Cardiac fibroblast (primary cell): ENCODE measurements at regions not wholly inside any gene's neighbourhood (a gene's known extent, or its start where the extent isn't known, plus 50 kb on each side); places are given as distances from the start of the nearest gene placed in this dataset.

Experiments used
- DNase-seq, 2 donors: peaks; one replicate each; pipeline versions ENCODE4 v3.0.0 to v3.0.0-alpha.2; 2010; ENCODE audit warnings: low read depth in 2 of 2
- H3K4me3 ChIP-seq, 2 donors: replicated peaks in 1 of 2; 1 replicate in 1 of 2; 2 replicates in 1 of 2; pipeline ENCODE4 v1.5.1; 2011; ENCODE audit warnings: low read depth in 2 of 2, low read length in 2 of 2, mild to moderate bottlenecking in 2 of 2, moderate library complexity in 1 of 2
- TF ChIP-seq, protein P1 (sequence below): IDR thresholded peaks from one replicate; pipeline ENCODE4 v1.5.1; 2011; ENCODE audit warnings: low read depth, mild to moderate bottlenecking, low read length, inconsistent platforms

DNA sequence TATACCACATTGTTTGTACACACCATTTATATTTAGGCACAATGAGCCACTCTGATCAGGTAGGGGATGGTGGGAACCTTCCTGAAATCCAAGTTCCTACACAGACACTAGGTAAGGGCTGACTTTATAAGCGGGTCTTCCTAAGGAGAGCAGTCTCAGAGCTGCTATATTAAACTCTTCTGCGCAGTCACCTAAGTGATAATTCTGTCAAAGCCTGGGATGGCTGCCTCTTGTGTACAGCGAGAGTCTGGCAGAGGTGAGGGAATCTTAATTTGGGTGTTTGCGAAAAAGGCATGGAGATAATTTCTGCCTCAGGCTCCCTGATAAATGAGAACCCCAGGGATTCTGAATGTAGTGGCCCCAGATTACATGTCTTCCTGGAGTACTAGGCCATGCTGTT is 113.1 kb downstream of the EDEM1 start:
- TF ChIP-seq, protein P1, sequence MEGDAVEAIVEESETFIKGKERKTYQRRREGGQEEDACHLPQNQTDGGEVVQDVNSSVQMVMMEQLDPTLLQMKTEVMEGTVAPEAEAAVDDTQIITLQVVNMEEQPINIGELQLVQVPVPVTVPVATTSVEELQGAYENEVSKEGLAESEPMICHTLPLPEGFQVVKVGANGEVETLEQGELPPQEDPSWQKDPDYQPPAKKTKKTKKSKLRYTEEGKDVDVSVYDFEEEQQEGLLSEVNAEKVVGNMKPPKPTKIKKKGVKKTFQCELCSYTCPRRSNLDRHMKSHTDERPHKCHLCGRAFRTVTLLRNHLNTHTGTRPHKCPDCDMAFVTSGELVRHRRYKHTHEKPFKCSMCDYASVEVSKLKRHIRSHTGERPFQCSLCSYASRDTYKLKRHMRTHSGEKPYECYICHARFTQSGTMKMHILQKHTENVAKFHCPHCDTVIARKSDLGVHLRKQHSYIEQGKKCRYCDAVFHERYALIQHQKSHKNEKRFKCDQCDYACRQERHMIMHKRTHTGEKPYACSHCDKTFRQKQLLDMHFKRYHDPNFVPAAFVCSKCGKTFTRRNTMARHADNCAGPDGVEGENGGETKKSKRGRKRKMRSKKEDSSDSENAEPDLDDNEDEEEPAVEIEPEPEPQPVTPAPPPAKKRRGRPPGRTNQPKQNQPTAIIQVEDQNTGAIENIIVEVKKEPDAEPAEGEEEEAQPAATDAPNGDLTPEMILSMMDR, result no peak
- no peak for DNase-seq
- H3K4me3 ChIP-seq, result no peak overlapping the region

DNA sequence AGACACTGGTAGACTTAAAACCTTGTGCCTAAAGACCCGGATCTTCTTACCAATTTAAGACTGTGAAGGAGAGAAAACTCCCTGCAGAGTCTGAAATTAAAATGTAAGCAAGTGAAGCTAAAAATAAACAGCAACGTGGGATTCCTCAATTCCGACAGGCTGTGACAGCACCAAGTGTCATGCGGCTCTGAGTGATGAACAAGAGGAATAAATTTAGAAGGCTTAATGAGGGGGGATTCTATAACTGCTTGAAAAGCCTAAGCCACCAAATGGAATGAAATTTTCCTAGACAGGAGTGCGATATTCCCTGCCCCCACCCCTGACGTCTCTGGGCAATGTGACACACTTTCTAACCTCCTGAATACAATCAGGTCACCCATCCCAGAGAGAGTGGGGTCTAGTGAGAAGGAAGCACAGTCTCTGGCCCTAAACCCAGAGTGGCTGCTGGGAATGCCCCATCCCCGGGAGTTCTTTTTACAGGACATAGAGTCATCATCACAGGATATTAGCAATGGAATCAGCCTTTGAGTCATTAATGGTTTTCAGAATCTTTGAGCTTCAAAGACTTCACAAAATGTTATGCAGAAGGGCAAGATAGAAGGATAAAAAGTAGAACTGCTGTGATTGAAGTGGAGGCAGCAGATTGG is 114.3 kb downstream of the EDEM1 start:
- DNase-seq, result peak in 1 of 2 donors; percentile 7
- H3K4me3 ChIP-seq, result no peak overlapping the region
- TF ChIP-seq, protein P1, result no peak

DNA sequence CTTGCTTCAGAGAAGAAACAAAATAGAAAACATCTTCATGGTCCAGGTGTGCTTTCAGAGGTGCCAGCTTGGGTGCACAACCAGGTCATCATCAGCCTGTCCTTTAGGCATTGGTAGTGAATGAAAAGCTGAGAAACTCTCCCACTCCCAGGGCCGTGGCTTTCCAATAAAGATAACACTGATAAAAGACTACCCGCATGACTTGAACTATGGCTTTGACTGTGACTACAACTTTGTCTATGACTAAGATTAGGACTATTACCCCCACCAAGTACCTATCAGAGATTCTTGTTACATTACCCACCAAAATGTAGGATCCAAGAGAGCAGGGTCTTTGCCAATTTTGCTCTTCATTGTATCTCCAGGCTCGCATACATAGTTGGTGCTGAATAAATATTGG is 115.2 kb downstream of the EDEM1 start:
- TF ChIP-seq, protein P1, result no peak
- no peak overlapping the region for H3K4me3 ChIP-seq

DNA sequence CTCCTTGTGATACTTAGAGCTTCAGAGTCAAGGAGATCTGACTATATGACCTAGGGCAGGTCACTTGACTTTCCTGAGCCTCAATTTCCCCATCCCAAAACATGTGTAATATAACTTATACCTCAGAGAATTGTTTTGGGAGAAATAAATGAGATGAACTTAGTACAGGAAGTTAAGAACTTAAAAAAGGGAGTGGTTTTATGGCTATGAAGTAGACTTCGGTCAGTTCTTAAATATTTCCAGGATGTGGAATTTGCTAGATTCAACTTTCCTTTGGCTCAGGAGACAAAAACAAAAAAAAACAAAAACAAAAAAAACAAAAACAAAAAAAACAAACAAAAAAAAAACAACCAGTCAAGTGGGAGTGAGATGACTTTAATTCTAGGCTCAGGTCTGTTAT is 116.7 kb downstream of the EDEM1 start:
- no peak overlapping the region for H3K4me3 ChIP-seq
- no peak for DNase-seq
- TF ChIP-seq, protein P1, result no peak

More for the DNA sequence above, 115.2 kb downstream of the EDEM1 start:
- DNase-seq, result no peak

DNA sequence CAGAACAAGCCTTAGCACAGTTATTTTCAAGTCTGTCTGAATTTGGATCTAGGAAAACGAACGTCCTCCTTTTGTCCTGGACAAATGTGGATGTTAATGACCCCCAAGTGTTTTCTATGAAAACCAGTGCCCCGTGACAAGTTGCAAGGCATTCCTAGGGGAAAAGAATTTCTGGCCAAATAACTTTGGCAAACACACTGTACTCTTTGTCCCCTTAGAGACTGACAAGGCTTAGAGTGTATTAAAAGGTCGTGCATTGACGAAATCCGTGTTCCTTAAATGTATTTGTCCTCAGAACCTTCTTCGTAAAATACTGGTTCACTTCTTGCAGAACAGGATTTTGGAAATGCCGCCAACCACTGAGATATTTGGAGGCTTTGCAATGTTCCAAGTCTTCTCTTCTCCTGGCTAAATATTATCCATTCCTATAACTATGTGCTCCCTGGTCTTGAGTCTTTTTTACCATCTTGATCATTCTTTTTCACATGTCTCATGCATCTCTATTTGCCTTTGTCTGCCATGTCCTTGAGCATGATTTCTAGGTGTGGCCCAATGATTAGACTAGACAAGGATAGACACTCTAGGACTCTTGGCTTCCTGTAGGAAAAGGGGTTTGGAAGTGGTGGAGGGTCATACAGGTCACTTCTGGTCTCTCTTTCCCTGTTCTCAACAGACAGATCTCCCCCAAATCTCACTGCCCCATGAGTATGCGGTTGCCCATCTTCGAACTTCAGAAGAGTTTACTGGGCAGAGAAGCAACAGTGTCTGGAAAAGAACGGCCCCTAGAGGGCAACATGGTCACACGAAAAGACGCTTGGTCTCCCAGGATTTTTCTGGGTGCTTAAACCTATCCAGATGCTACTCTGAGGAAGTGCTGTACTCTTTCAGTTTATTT is 117.5 kb downstream of the EDEM1 start:
- peak; percentile 45 to 55 for DNase-seq
- TF ChIP-seq, protein P1, result peak; percentile 66
- H3K4me3 ChIP-seq, result no peak overlapping the region

DNA sequence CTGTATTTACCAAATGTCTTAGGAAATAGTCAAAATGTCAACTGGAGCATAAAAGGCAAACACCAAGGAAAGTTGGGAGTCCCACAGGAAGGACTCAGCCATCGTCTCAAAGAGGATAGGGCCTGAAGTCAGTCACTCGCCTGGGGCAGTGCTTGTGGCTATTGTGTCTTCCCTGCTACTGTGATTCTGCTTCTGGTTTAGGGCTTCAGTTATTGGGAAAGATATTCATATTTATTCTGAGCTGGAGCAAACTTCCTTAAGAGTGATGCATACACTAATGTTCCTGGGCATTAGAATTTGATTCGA is 118.1 kb downstream of the EDEM1 start:
- DNase-seq, result no peak
- TF ChIP-seq, protein P1, result no peak
- H3K4me3 ChIP-seq, result no peak overlapping the region
